Superior temporal gyrus (tissue), 1 donor: ENCODE measurements at regions not wholly inside any gene's neighbourhood (a gene's known extent, or its start where the extent isn't known, plus 50 kb on each side); places are given as distances from the start of the nearest gene placed in this dataset.

ENCODE experiments used
- DNase-seq: peaks from one replicate; pipeline ENCODE4 v3.0.0-alpha.2; 2016; ENCODE audit errors: extremely low spot score

- peak; percentile 80 for DNase-seq
Observed at GRCh38 chr9:13351778-13352386, 72.4 kb upstream of the MPDZ start.

- DNase-seq: no peak
Observed at GRCh38 chr9:13332571-13332970, 53.1 kb upstream of the MPDZ start.

GRCh38 chr9:13331320-13331719 is 51.8 kb upstream of the MPDZ start:
- DNase-seq: no peak

- DNase-seq: no peak
Observed at GRCh38 chr9:13330396-13331004, 51.0 kb upstream of the MPDZ start.
